ENCODE measurements at regions not wholly inside any gene's neighbourhood (a gene's known extent, or its start where the extent isn't known, plus 50 kb on each side); places are given as distances from the start of the nearest gene placed in this dataset.

GRCh38 chr3:198112031-198112430 lies 152.0 kb downstream of the LMLN start:
- no peak for TF ChIP-seq CTCF (conservative IDR thresholded peaks at IDR 0.05; ENCODE audit: low read depth in 2 of 2)
- no peak for TF ChIP-seq EZH2phosphoT487 (IDR thresholded peaks at IDR 0.05; ENCODE audit: unreplicated experiment)
- no peak for TF ChIP-seq EZH2 (IDR thresholded peaks at IDR 0.05; ENCODE audit: low read depth, unreplicated experiment)
- TF ChIP-seq POLR2AphosphoS5 (IDR thresholded peaks at IDR 0.05; ENCODE audit: low read depth), result no peak
- TF ChIP-seq JUNB (IDR thresholded peaks at IDR 0.05; ENCODE audit: unreplicated experiment), result no peak
- TF ChIP-seq CREB1 (CRISPR knock-in tag; IDR thresholded peaks at IDR 0.05; ENCODE audit: low read depth), result no peak
- no peak for TF ChIP-seq STAT1 (IDR thresholded peaks at IDR 0.05; ENCODE audit: unreplicated experiment)
- no peak for TF ChIP-seq ZNF331 (CRISPR knock-in tag; IDR thresholded peaks at IDR 0.05; ENCODE audit: low read depth)

All from GM23338 (cell line).